ENCODE measurements at regions not wholly inside any gene's neighbourhood (a gene's known extent, or its start where the extent isn't known, plus 50 kb on each side); places are given as distances from the start of the nearest gene placed in this dataset.

GRCh38 chr2:111678651-111679050 lies 205.3 kb downstream of the ANAPC1 start:
- H3K36me3 Mint-ChIP-seq, result no peaks in the 10 kb centered on the region
- H3K9me3 Mint-ChIP-seq, result no peaks in the 10 kb centered on the region
- Histone ChIP-seq H3K9me3 (ENCODE audit: low read length) (no peaks in the 10 kb centered on the region), H3K27ac (ENCODE audit: low read depth, low read length) (no peak overlapping the region), H3K36me3 (ENCODE audit: insufficient read depth, low read length) (no peaks in the 10 kb centered on the region), H3K4me1 (ENCODE audit: insufficient read depth, low read length) (no peaks in the 10 kb centered on the region), H3K27me3 (ENCODE audit: insufficient read depth, low read length, poor library complexity, severe bottlenecking) (no peaks in the 10 kb centered on the region), H3K4me3 (ENCODE audit: low read length) (no peak overlapping the region)
- no peaks in the 10 kb centered on the region for H3K4me1 Mint-ChIP-seq
- H3K27me3 Mint-ChIP-seq, result peaks cover 0 to 4% of the 10 kb centered on the region in 2 donors
- H3K4me3 Mint-ChIP-seq, result no peak overlapping the region
- DNase-seq, result no peak
- POLR2A ChIA-PET, result no interaction called here
- no peak overlapping the region for H3K27ac Mint-ChIP-seq
- CTCF ChIA-PET, result no interaction called here

GRCh38 chr2:111679202-111679601 lies 204.8 kb downstream of the ANAPC1 start:
- POLR2A ChIA-PET, result no interaction called here
- CTCF ChIA-PET, result no interaction called here
- no peak overlapping the region for H3K4me3 Mint-ChIP-seq

GRCh38 chr2:111684611-111685010 lies 199.4 kb downstream of the ANAPC1 start:
- CTCF ChIA-PET, result no interaction called here
- Histone ChIP-seq H3K27ac (ENCODE audit: low read depth, low read length) (no peak overlapping the region), H3K36me3 (ENCODE audit: insufficient read depth, low read length) (no peaks in the 10 kb centered on the region), H3K9me3 (ENCODE audit: low read length) (no peaks in the 10 kb centered on the region), H3K4me3 (ENCODE audit: low read length) (no peak overlapping the region), H3K27me3 (ENCODE audit: insufficient read depth, low read length, poor library complexity, severe bottlenecking) (no peaks in the 10 kb centered on the region), H3K4me1 (ENCODE audit: insufficient read depth, low read length) (no peaks in the 10 kb centered on the region)
- POLR2A ChIA-PET, result no interaction called here
- no peaks in the 10 kb centered on the region for H3K9me3 Mint-ChIP-seq
- H3K4me3 Mint-ChIP-seq, result no peak overlapping the region
- DNase-seq, result no peak
- no peaks in the 10 kb centered on the region for H3K4me1 Mint-ChIP-seq
- no peak overlapping the region for H3K27ac Mint-ChIP-seq
- H3K27me3 Mint-ChIP-seq, result peaks cover 0 to 1% of the 10 kb centered on the region in 2 donors
- H3K36me3 Mint-ChIP-seq, result no peaks in the 10 kb centered on the region

More at GRCh38 chr2:111679202-111679601, 204.8 kb downstream of the ANAPC1 start:
- DNase-seq, result no peak
- Histone ChIP-seq H3K9me3 (ENCODE audit: low read length) (no peaks in the 10 kb centered on the region), H3K36me3 (ENCODE audit: insufficient read depth, low read length) (no peaks in the 10 kb centered on the region), H3K27ac (ENCODE audit: low read depth, low read length) (no peak overlapping the region), H3K4me3 (ENCODE audit: low read length) (no peak overlapping the region), H3K27me3 (ENCODE audit: insufficient read depth, low read length, poor library complexity, severe bottlenecking) (no peaks in the 10 kb centered on the region), H3K4me1 (ENCODE audit: insufficient read depth, low read length) (no peaks in the 10 kb centered on the region)
- Mint-ChIP-seq H3K9me3 (no peaks in the 10 kb centered on the region), H3K36me3 (no peaks in the 10 kb centered on the region), H3K27ac (no peak overlapping the region), H3K27me3 (no peaks in the 10 kb centered on the region), H3K4me1 (no peaks in the 10 kb centered on the region)

- DNase-seq, result no peak
- Mint-ChIP-seq H3K27ac (no peak overlapping the region), H3K4me3 (no peak overlapping the region), H3K27me3 (peaks cover 0 to 1% of the 10 kb centered on the region in 2 donors), H3K9me3 (no peaks in the 10 kb centered on the region), H3K4me1 (no peaks in the 10 kb centered on the region), H3K36me3 (no peaks in the 10 kb centered on the region)
- Histone ChIP-seq H3K27me3 (ENCODE audit: insufficient read depth, low read length, poor library complexity, severe bottlenecking) (no peaks in the 10 kb centered on the region), H3K36me3 (ENCODE audit: insufficient read depth, low read length) (no peaks in the 10 kb centered on the region), H3K4me3 (ENCODE audit: low read length) (no peak overlapping the region), H3K27ac (ENCODE audit: low read depth, low read length) (no peak overlapping the region), H3K4me1 (ENCODE audit: insufficient read depth, low read length) (no peaks in the 10 kb centered on the region), H3K9me3 (ENCODE audit: low read length) (no peaks in the 10 kb centered on the region)
- ChIA-PET POLR2A (no interaction called here), CTCF (no interaction called here)
Measured at GRCh38 chr2:111685342-111685741, 198.7 kb downstream of the ANAPC1 start.

- peak overlapping the region in 1 of 8 donors; percentile 62 for H3K27ac Mint-ChIP-seq
- no peak for DNase-seq
- H3K36me3 ChIP-seq (ENCODE audit: insufficient read depth, low read length), result no peaks in the 10 kb centered on the region
- H3K9me3 Mint-ChIP-seq, result no peaks in the 10 kb centered on the region
- H3K36me3 Mint-ChIP-seq, result peaks cover 0 to 1% (median 0%) of the 10 kb centered on the region in 3 donors
- no peaks in the 10 kb centered on the region for H3K4me1 Mint-ChIP-seq
- H3K27me3 Mint-ChIP-seq, result peaks cover 0 to 1% of the 10 kb centered on the region in 2 donors
- POLR2A ChIA-PET, result no interaction called here
- H3K9me3 ChIP-seq (ENCODE audit: low read length), result no peaks in the 10 kb centered on the region
- CTCF ChIA-PET, result no interaction called here
- no peak overlapping the region for H3K4me3 Mint-ChIP-seq
- H3K4me1 ChIP-seq (ENCODE audit: insufficient read depth, low read length), result no peaks in the 10 kb centered on the region
- no peak overlapping the region for H3K4me3 ChIP-seq (ENCODE audit: low read length)
- no peaks in the 10 kb centered on the region for H3K27me3 ChIP-seq (ENCODE audit: insufficient read depth, low read length, poor library complexity, severe bottlenecking)
- H3K27ac ChIP-seq (ENCODE audit: low read depth, low read length), result no peak overlapping the region
Measured at GRCh38 chr2:111686994-111687393, 197.0 kb downstream of the ANAPC1 start.

- no peak overlapping the region for H3K27ac Mint-ChIP-seq
- CTCF ChIA-PET, result no interaction called here
- peaks cover 0 to 1% of the 10 kb centered on the region in 2 donors for H3K27me3 Mint-ChIP-seq
- H3K4me3 Mint-ChIP-seq, result no peak overlapping the region
- H3K36me3 Mint-ChIP-seq, result peaks cover 0 to 1% (median 0%) of the 10 kb centered on the region in 3 donors
- H3K4me1 Mint-ChIP-seq, result no peaks in the 10 kb centered on the region
- H3K4me1 ChIP-seq (ENCODE audit: insufficient read depth, low read length), result no peaks in the 10 kb centered on the region
- POLR2A ChIA-PET, result no interaction called here
- no peaks in the 10 kb centered on the region for H3K9me3 Mint-ChIP-seq
- DNase-seq, result no peak
- no peaks in the 10 kb centered on the region for H3K9me3 ChIP-seq (ENCODE audit: low read length)
- no peak overlapping the region for H3K27ac ChIP-seq (ENCODE audit: low read depth, low read length)
- H3K4me3 ChIP-seq (ENCODE audit: low read length), result no peak overlapping the region
- no peaks in the 10 kb centered on the region for H3K27me3 ChIP-seq (ENCODE audit: insufficient read depth, low read length, poor library complexity, severe bottlenecking)
- H3K36me3 ChIP-seq (ENCODE audit: insufficient read depth, low read length), result no peaks in the 10 kb centered on the region
Measured at GRCh38 chr2:111687911-111688310, 196.1 kb downstream of the ANAPC1 start.

GRCh38 chr2:111688482-111688881 lies 195.5 kb downstream of the ANAPC1 start:
- no peaks in the 10 kb centered on the region for H3K36me3 ChIP-seq (ENCODE audit: insufficient read depth, low read length)
- peak overlapping the region in 1 of 8 donors; percentile 72 for H3K27ac Mint-ChIP-seq
- H3K4me3 Mint-ChIP-seq, result no peak overlapping the region
- no peak overlapping the region for H3K4me3 ChIP-seq (ENCODE audit: low read length)
- no peaks in the 10 kb centered on the region for H3K9me3 ChIP-seq (ENCODE audit: low read length)
- H3K27ac ChIP-seq (ENCODE audit: low read depth, low read length), result no peak overlapping the region
- no peaks in the 10 kb centered on the region for H3K4me1 Mint-ChIP-seq
- peaks cover 0 to 1% of the 10 kb centered on the region in 2 donors for H3K27me3 Mint-ChIP-seq
- no peaks in the 10 kb centered on the region for H3K9me3 Mint-ChIP-seq
- no peaks in the 10 kb centered on the region for H3K4me1 ChIP-seq (ENCODE audit: insufficient read depth, low read length)
- peaks cover 0 to 1% (median 0%) of the 10 kb centered on the region in 3 donors for H3K36me3 Mint-ChIP-seq
- CTCF ChIA-PET, result no interaction called here
- POLR2A ChIA-PET, result no interaction called here
- no peak for DNase-seq
- H3K27me3 ChIP-seq (ENCODE audit: insufficient read depth, low read length, poor library complexity, severe bottlenecking), result no peaks in the 10 kb centered on the region

GRCh38 chr2:111689174-111689573 lies 194.8 kb downstream of the ANAPC1 start:
- Histone ChIP-seq H3K27ac (ENCODE audit: low read depth, low read length) (no peak overlapping the region), H3K9me3 (ENCODE audit: low read length) (no peaks in the 10 kb centered on the region), H3K4me3 (ENCODE audit: low read length) (no peak overlapping the region), H3K4me1 (ENCODE audit: insufficient read depth, low read length) (no peaks in the 10 kb centered on the region), H3K36me3 (ENCODE audit: insufficient read depth, low read length) (no peaks in the 10 kb centered on the region), H3K27me3 (ENCODE audit: insufficient read depth, low read length, poor library complexity, severe bottlenecking) (no peaks in the 10 kb centered on the region)
- H3K9me3 Mint-ChIP-seq, result no peaks in the 10 kb centered on the region
- no peak for DNase-seq
- CTCF ChIA-PET, result no interaction called here
- H3K36me3 Mint-ChIP-seq, result peaks cover 0 to 1% (median 0%) of the 10 kb centered on the region in 3 donors
- H3K4me3 Mint-ChIP-seq, result no peak overlapping the region
- no peaks in the 10 kb centered on the region for H3K4me1 Mint-ChIP-seq
- POLR2A ChIA-PET, result no interaction called here
- peaks cover 0 to 1% of the 10 kb centered on the region in 2 donors for H3K27me3 Mint-ChIP-seq
- no peak overlapping the region for H3K27ac Mint-ChIP-seq

- H3K4me3 Mint-ChIP-seq, result no peak overlapping the region
- H3K36me3 ChIP-seq (ENCODE audit: insufficient read depth, low read length), result no peaks in the 10 kb centered on the region
- peaks cover 0 to under 1% of the 10 kb centered on the region in 2 donors for H3K27me3 Mint-ChIP-seq
- H3K27ac Mint-ChIP-seq, result no peak overlapping the region
- DNase-seq, result no peak
- H3K9me3 ChIP-seq (ENCODE audit: low read length), result no peaks in the 10 kb centered on the region
- H3K27ac ChIP-seq (ENCODE audit: low read depth, low read length), result no peak overlapping the region
- no peaks in the 10 kb centered on the region for H3K4me1 Mint-ChIP-seq
- H3K9me3 Mint-ChIP-seq, result no peaks in the 10 kb centered on the region
- H3K4me3 ChIP-seq (ENCODE audit: low read length), result no peak overlapping the region
- peaks cover 0 to 3% (median 0%) of the 10 kb centered on the region in 3 donors for H3K36me3 Mint-ChIP-seq
- ChIA-PET POLR2A (no interaction called here), CTCF (interaction anchor here (2.8 kb wide), 1 partner anchor 12 kb away, joined by 8 read pairs; no protein-coding TSS in a partner anchor)
- H3K27me3 ChIP-seq (ENCODE audit: insufficient read depth, low read length, poor library complexity, severe bottlenecking), result no peaks in the 10 kb centered on the region
- H3K4me1 ChIP-seq (ENCODE audit: insufficient read depth, low read length), result no peaks in the 10 kb centered on the region
Measured at GRCh38 chr2:111689941-111690340, 194.1 kb downstream of the ANAPC1 start.

Data from CD8-positive, alpha-beta memory T cell (primary cell).